ENCODE measurements at regions not wholly inside any gene's neighbourhood (a gene's known extent, or its start where the extent isn't known, plus 50 kb on each side); places are given as distances from the start of the nearest gene placed in this dataset.

DNA sequence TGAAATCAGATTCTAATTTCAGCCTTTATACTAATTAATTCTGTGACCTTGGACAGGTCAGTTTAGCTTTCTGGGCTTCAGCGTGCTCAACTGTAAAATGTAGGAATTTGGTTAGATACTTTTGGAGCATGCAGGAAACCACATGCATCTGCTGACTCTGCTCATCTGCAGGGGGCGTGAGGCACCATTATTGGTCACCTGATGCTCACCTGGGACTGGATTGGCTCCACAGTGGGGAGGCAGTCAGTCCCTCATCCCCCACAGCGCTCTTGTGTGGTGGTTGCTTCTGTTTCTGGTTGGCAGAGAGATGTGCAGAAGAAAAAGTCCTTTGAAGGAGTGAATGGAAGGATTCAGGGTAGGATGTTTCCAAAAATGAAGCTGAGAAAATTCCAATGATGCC lies 150.9 kb upstream of the MTPN start:
- TF ChIP-seq POLR2A (IDR thresholded peaks at IDR 0.05) (no peak), CTCF (IDR thresholded peaks at IDR 0.05) (no peak)

Data from esophagus squamous epithelium (tissue), 4 donors.